ENCODE measurements at regions not wholly inside any gene's neighbourhood (a gene's known extent, or its start where the extent isn't known, plus 50 kb on each side); places are given as distances from the start of the nearest gene placed in this dataset.
A peak's percentile ranks its signal among the peaks of the same experiment; 100 is the strongest.

DNA sequence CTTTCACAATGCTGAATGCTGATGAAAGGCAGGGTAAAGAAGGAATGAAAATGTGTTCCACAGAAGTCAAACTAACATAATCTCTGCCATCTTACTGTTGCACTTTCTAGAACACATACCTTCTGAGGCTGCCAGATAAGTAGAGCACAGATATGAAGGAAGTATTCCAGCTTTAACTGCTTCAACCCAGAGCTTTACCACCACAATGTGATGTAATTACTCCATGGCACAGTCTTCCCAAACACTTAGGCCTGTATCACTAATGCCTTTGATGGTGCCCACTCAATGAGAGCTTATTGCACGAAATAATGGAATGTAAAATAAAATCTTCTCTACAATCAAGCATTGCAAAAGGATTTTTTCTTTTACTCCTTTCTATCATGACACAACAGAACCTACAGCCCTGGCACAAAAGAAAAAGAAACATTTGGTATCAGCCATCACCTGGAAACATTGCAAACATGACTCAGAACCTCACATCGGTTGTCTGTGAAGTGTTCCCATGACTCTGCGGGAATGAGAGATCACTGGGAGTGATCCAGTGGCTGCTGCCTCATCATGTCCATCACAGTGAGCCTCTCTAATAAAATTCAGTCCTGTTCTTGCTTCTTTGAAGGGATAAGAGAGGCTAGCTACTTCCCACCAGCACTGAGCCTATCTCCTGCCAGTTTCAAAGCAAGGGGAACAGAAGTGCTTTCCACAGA, 385.8 kb downstream of the EFNA5 start:
- Histone ChIP-seq H3K9me3 (ENCODE audit: low read length) (no peaks in the 10 kb centered on the region), H3K79me2 (ENCODE audit: insufficient read depth, low read depth, low read length) (no peaks in the 10 kb centered on the region), H3K4me2 (ENCODE audit: low read length) (no peak overlapping the region), H3K27ac (ENCODE audit: low read depth, low read length, poor library complexity, severe bottlenecking) (no peak overlapping the region), H4K20me1 (ENCODE audit: insufficient read depth, low read length) (no peaks in the 10 kb centered on the region), H2AFZ (ENCODE audit: low read length) (0 out of 2 replicates have a peak overlapping the region, but pooled peaks have one; percentile 23), H3K4me3 (ENCODE audit: low read depth, low read length, poor library complexity, severe bottlenecking) (no peak overlapping the region), H3K4me1 (ENCODE audit: insufficient read depth, low read length, poor library complexity, severe bottlenecking) (peaks cover 11% of the 10 kb centered on the region), H3K9me2 (ENCODE audit: insufficient read depth, low read length) (no peaks in the 10 kb centered on the region), H3K36me3 (ENCODE audit: insufficient read depth, low read length) (no peaks in the 10 kb centered on the region)
- intact Hi-C loops (cut with micrococcal nuclease; ENCODE audit: unreplicated experiment): no loop called here
- POLR2A ChIA-PET: interaction anchor here (0.5 to 1.0 kb wide), 6 partner anchors 11 to 147 kb away, joined by 3 to 4 read pairs (median 3); no protein-coding TSS in a partner anchor
- TF ChIP-seq EZH2phosphoT487 (IDR thresholded peaks at IDR 0.05; ENCODE audit: borderline replicate concordance, low read depth, low read length): no peak
- TF ChIP-seq, protein P1, sequence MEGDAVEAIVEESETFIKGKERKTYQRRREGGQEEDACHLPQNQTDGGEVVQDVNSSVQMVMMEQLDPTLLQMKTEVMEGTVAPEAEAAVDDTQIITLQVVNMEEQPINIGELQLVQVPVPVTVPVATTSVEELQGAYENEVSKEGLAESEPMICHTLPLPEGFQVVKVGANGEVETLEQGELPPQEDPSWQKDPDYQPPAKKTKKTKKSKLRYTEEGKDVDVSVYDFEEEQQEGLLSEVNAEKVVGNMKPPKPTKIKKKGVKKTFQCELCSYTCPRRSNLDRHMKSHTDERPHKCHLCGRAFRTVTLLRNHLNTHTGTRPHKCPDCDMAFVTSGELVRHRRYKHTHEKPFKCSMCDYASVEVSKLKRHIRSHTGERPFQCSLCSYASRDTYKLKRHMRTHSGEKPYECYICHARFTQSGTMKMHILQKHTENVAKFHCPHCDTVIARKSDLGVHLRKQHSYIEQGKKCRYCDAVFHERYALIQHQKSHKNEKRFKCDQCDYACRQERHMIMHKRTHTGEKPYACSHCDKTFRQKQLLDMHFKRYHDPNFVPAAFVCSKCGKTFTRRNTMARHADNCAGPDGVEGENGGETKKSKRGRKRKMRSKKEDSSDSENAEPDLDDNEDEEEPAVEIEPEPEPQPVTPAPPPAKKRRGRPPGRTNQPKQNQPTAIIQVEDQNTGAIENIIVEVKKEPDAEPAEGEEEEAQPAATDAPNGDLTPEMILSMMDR (conservative IDR thresholded peaks at IDR 0.05; ENCODE audit: low read length): no peak
- BruUV-seq (replicated peaks): no TSS peak
- DNase-seq (ENCODE audit: low spot score): no peak
- CTCF ChIA-PET (ENCODE audit: unreplicated experiment): no interaction called here

DNA sequence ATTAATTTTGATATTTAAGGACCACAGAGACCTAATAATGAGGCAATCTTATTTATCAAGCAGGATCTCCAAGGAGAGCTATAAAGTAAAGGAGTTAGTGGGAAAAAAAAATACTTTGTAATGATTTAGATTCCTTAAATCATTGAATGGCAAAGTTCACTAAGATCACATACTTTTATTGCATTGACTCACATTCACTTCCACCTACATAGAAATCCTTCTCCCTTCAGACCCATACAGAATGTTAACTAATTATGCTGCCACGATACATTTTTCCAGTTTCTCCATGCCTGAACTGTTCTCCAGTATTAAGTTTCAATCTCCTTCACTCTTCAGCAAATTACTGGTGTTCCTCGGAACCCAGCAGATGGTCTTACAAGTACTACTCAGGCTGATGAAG, 388.7 kb downstream of the EFNA5 start:
- Histone ChIP-seq H3K4me2 (ENCODE audit: low read length) (no peak overlapping the region), H3K4me1 (ENCODE audit: insufficient read depth, low read length, poor library complexity, severe bottlenecking) (no peaks in the 10 kb centered on the region), H3K27ac (ENCODE audit: low read depth, low read length, poor library complexity, severe bottlenecking) (no peak overlapping the region), H3K9me3 (ENCODE audit: low read length) (no peaks in the 10 kb centered on the region), H3K36me3 (ENCODE audit: insufficient read depth, low read length) (no peaks in the 10 kb centered on the region), H3K4me3 (ENCODE audit: low read depth, low read length, poor library complexity, severe bottlenecking) (no peak overlapping the region), H3K79me2 (ENCODE audit: insufficient read depth, low read depth, low read length) (no peaks in the 10 kb centered on the region), H2AFZ (ENCODE audit: low read length) (no peak overlapping the region), H4K20me1 (ENCODE audit: insufficient read depth, low read length) (no peaks in the 10 kb centered on the region), H3K9me2 (ENCODE audit: insufficient read depth, low read length) (no peaks in the 10 kb centered on the region)
- POLR2A ChIA-PET: interaction anchor here (0.6 to 1.0 kb wide), 2 partner anchors 66 to 1487 kb away, joined by 3 read pairs; no protein-coding TSS in a partner anchor
- CTCF ChIA-PET (ENCODE audit: unreplicated experiment): no interaction called here
- DNase-seq (ENCODE audit: low spot score): no peak
- no peak for TF ChIP-seq EZH2phosphoT487 (IDR thresholded peaks at IDR 0.05; ENCODE audit: borderline replicate concordance, low read depth, low read length)
- intact Hi-C loops (cut with micrococcal nuclease; ENCODE audit: unreplicated experiment): no loop called here
- BruUV-seq (replicated peaks): no TSS peak

DNA sequence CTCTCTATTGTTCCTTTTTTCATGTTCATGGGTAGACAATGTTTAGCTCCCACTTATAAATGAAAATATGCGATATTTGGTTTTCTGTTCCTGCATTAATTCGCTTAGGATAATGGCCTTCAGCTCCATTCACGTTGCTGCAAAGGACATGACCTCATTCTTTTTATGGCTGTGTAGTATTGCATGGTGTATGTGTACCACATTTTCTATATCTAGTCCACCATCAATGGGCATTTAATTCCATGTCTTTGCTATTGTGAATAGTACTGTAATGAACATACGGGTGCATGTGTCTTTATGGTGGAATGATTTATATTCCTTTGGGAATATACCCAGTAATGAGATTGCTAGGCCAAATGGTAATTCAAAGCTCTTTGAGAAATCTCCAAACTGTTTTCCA, 392.0 kb downstream of the EFNA5 start:
- H2AFZ ChIP-seq (ENCODE audit: low read length): no peak overlapping the region
- no peaks in the 10 kb centered on the region for H4K20me1 ChIP-seq (ENCODE audit: insufficient read depth, low read length)
- H3K36me3 ChIP-seq (ENCODE audit: insufficient read depth, low read length): no peaks in the 10 kb centered on the region
- DNase-seq (ENCODE audit: low spot score): no peak
- intact Hi-C loops (cut with micrococcal nuclease; ENCODE audit: unreplicated experiment): no loop called here
- H3K79me2 ChIP-seq (ENCODE audit: insufficient read depth, low read depth, low read length): no peaks in the 10 kb centered on the region
- TF ChIP-seq, protein P1 (conservative IDR thresholded peaks at IDR 0.05; ENCODE audit: low read length): no peak
- no peak for TF ChIP-seq EZH2phosphoT487 (IDR thresholded peaks at IDR 0.05; ENCODE audit: borderline replicate concordance, low read depth, low read length)
- ChIA-PET CTCF (ENCODE audit: unreplicated experiment) (no interaction called here), POLR2A (interaction anchor here (0.6 to 1.3 kb wide), 2 partner anchors 11 to 15 kb away, joined by 3 read pairs; no protein-coding TSS in a partner anchor)
- no peak overlapping the region for H3K27ac ChIP-seq (ENCODE audit: low read depth, low read length, poor library complexity, severe bottlenecking)
- no peak overlapping the region for H3K4me2 ChIP-seq (ENCODE audit: low read length)
- no TSS peak for BruUV-seq (replicated peaks)
- H3K9me2 ChIP-seq (ENCODE audit: insufficient read depth, low read length): no peaks in the 10 kb centered on the region
- H3K9me3 ChIP-seq (ENCODE audit: low read length): no peaks in the 10 kb centered on the region
- H3K4me1 ChIP-seq (ENCODE audit: insufficient read depth, low read length, poor library complexity, severe bottlenecking): no peaks in the 10 kb centered on the region
- no peak overlapping the region for H3K4me3 ChIP-seq (ENCODE audit: low read depth, low read length, poor library complexity, severe bottlenecking)
